M059J (cell line): ENCODE measurements at regions not wholly inside any gene's neighbourhood (a gene's known extent, or its start where the extent isn't known, plus 50 kb on each side); places are given as distances from the start of the nearest gene placed in this dataset.

Source experiments
- DNase-seq: peaks from one replicate; pipeline ENCODE4 v3.0.0-alpha.2; 2012; ENCODE audit warnings: low read depth

DNA sequence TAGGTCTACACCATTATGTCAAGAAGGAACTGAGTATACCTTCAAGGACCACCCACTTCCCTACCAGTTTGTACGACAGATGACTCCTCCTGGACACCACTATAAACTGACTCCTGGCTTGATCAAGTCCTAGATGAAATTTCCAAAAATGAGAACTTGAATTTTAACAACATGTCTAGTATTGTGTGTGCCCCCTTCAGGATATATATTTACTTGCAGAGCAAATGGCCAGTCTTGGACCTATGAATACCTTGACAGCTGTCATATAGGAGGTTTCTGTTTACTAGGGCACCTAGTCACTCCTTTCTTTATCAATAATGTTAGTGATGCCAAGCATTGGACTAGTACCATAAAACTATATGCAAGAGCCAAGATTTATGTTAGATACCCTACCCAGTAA lies 94.1 kb upstream of the TMEM26 start:
- DNase-seq = no peak

DNA sequence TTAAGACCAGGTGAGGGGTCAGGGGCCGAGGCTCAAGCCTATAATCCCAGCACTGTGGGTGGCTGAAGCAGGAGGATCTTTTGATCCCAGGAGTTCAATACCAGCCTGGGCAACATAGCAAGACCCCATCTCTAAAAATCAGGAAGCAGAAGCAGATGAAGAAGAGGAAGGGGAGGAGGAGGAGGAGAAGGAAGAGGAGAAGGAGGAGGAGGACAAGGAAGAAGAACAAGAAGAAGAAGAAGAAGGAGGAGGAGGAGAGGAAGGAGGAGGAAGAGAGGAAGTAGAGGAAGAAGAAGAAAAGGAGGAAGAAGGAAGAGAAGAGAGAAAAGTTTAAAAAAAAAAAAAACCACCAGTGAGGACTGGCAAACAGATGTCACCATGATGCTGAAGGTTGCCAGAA lies 92.0 kb upstream of the TMEM26 start:
- DNase-seq = no peak

DNA sequence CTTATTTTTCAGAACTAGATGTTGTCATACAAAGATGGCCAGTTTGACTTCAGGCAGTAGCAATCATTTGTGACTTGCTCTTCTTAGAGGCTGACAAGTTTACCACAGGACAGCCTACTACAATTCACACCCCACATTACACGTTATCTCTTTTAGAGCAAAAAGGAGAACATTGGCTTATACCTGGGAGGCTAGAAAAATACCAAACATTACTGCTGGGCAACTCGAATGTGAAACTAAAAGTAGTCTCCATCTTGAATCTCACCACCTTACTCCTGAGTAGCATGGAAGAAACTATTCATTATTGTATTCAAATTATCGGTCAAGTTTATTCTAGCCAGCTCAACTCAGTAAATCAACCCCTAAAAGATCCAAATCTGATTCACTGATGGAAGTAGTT lies 90.7 kb upstream of the TMEM26 start:
- DNase-seq = no peak

DNA sequence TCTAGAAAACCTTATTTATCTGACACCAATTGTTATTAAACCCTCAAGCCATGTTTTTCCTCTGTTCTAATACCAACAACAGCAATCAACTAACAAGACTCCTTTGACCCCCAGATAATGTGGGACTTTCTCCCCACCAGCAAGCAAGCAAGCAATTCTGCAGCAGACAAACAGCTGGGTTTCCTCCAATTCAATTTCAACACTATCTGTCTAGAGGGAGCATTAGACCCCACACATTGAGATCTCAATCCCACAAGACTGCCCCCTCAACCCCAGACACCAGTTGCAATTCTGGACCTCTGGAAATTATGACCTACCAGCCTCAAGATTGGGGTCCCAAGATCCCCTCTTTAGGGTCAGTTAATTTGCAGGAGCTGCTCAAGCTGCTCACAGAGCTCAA lies 89.4 kb upstream of the TMEM26 start:
- DNase-seq = no peak

DNA sequence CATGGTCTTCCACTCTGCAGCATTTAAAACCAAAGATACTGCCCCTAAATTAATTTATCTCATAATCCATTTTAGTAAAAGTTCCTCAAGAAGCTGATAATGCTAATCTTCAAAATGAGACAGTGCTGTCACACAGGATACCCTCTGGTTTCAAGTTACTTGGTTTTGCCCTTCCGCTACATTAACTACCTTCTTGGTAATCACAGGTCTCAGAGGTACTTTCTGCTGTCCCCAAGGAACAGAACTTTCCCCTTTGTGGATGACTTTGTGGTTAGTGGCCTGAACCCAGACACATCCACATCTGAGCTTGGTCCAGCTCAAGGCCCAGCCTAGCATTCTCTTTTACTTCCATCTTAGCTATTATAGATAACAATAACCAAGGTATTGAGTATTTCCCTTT lies 88.8 kb upstream of the TMEM26 start:
- DNase-seq = peak; percentile 15

DNA sequence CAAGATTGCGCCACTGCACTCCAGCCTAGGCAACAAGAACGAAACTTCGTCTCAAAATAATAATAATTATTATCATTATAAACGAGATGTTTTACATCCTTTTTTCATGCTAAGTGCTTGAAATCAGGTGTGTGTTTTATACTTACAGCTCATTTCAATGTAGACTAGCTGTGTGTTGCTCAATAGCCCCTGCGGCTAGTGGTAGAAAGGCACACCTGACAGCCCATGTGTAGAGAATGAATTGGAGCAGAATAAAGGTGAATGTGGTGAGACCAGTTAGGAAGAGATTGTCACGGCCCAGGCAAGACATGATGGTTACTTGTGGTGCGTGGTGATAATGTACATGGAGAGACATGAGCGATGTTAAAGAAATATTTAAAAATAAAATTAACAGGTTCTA lies 86.7 kb upstream of the TMEM26 start:
- no peak for DNase-seq

DNA sequence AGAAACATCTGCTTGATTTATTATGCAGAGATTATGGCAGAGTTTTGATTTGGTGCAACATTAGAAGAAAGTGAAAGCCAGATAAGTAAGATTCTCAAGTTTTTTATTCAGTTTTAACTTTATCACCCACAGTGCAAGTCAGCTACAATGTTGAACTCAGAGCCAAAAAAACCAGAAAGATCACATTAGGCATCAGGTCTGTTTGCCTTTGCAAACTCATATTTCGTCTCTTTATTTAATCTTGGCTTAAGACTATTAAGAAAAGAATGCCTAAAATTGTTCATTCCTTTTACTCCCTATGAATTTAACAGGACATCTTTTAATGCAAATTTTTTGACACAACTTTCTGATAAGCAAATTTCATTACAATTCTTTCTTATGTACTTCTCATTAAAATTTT lies 76.0 kb upstream of the TMEM26 start:
- DNase-seq = no peak

DNA sequence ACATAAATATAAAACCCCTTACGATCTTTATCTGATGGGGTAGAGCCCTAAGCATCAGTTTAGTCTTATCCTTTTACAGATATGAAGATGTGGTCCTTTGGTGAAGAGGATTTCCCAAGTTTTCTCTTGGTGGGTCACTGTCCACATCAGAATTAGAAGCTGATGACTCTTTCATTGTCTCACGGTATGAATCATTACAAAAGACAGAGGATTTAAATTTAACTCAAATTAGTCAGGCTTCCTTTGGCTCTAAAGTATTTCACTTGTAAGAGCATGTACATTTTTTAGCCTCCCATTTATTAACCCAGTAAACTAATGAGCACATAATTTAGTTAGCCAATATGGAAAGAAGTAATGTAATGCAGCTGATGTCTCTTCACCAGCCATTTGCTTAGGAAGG lies 49.9 kb upstream of the TMEM26 start:
- peak; percentile 34 for DNase-seq
